GM12873 (cell line): ENCODE measurements at regions not wholly inside any gene's neighbourhood (a gene's known extent, or its start where the extent isn't known, plus 50 kb on each side); places are given as distances from the start of the nearest gene placed in this dataset.

Source experiments
- TF ChIP-seq, protein P1 (sequence below): IDR thresholded peaks from 2 replicates; pipeline ENCODE4 v1.5.1; 2012; ENCODE audit warnings: low read depth, mild to moderate bottlenecking, moderate library complexity, low read length, control low read depth; ENCODE audit not compliant: insufficient read depth; ENCODE audit errors: missing control alignments

DNA sequence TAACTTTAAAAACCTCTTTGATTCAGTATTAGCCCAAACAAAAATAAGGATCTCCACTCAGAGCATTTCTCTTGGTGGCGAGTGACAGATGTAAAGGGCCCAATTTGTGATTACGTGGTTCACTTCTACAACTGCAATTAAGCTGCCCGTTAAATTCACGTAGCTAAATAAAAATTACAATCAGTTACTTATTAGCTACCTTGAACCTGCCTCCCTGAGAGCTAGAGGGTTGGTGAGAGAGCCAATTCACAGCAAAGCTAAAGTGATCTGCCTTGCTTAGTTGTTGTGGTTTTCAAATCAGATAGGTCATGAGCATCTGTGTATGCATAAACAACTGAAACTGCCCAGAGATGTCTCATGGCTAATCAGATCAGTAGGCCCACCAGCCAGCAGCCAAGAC is 156.7 kb downstream of the RNF152 start:
- TF ChIP-seq, protein P1, sequence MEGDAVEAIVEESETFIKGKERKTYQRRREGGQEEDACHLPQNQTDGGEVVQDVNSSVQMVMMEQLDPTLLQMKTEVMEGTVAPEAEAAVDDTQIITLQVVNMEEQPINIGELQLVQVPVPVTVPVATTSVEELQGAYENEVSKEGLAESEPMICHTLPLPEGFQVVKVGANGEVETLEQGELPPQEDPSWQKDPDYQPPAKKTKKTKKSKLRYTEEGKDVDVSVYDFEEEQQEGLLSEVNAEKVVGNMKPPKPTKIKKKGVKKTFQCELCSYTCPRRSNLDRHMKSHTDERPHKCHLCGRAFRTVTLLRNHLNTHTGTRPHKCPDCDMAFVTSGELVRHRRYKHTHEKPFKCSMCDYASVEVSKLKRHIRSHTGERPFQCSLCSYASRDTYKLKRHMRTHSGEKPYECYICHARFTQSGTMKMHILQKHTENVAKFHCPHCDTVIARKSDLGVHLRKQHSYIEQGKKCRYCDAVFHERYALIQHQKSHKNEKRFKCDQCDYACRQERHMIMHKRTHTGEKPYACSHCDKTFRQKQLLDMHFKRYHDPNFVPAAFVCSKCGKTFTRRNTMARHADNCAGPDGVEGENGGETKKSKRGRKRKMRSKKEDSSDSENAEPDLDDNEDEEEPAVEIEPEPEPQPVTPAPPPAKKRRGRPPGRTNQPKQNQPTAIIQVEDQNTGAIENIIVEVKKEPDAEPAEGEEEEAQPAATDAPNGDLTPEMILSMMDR, result no peak

DNA sequence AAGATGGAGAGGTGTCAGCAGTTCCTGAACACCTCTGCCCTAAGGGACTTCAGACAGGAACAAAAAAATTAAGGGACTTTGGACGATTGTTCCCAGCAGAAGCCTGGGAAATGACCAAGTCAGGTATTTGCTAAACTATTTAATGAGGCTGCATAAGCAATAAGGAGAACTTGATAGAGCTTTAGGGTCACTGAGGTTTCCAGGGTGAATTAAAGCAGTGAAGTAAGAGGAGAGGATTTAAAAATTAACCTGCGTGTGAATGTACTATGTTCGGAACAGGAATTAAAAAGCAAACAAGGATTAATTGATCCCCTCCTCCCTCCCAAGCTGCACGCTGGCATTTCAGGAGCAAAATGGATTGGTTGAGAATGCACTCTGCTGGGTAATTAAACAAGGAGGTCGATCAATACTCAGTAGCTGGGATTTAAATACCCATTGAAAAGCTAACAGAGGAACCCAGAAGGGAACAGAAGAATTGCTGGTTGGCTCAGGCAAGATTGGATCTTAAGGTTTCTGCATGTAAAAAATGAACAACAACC is 157.2 kb downstream of the RNF152 start:
- TF ChIP-seq, protein P1, result no peak

DNA sequence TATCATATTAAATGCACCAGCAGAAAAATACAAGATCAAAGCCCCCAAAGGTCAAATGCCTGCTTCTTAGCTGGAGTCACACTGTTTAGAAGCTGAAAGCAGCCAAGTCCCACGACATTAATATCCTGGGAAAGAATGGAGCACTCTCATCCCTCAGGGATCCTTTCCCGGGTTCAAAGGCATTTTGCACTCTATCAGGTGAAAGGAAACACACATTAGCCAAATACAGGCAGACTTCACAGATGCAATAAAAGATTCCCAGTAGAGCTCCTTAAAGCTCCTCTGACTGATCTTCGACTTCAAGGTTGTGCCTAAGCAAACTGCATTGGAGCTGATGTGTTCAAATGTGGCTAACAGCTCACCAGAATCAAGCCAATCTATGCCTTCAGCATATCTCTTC is 158.4 kb downstream of the RNF152 start:
- TF ChIP-seq, protein P1, result no peak

DNA sequence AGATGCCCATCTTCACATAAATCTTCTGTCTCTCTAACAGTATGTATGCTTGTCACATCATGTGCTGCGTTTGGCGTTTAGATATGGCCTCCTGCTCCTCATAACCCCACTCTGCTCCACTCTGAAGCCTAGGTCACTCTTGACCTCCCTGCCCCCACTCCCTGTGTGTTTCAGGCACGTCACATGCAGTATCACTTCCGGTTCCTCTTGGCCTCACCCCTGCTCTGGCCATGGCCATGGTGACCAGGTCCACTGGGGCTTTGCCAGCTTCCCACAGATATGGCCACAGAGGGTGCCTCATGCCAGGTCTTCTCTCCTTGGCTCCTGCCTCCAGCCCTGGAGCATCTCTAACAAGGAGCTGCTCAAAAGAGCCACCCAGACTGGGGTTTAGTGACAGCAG is 160.0 kb downstream of the RNF152 start:
- TF ChIP-seq, protein P1, result no peak

DNA sequence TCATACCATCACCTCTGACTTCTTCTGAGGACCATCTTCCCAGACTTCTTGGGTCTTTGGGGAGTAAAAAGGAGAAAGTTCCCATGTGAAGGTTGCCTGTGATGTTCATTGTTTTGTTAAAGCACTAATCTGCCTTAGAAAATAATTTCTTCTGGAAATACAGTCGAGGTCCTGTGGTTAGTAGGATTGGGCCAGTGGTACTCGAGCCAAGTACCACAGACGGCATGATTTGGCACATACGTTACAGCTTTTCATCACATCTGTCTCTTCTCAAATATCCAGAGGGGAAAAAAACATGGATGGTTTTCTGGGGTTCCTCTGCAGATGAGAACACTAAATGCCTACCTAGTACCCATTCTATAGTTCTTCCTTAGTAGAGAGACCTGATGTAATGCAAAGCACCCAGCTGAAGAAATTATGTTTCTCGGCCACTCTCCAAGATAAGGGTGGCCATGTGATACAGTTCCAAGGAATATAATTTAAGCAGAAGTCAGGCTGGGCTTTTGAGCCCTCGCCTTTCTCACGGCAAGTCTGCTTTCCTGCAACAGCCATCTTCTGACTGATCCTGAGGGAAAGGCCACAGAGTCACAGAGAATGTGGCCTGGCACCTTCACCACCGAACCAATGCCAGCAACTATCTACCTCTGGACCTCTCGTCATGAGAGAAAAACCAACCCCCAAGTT is 161.0 kb downstream of the RNF152 start:
- TF ChIP-seq, protein P1, result no peak

DNA sequence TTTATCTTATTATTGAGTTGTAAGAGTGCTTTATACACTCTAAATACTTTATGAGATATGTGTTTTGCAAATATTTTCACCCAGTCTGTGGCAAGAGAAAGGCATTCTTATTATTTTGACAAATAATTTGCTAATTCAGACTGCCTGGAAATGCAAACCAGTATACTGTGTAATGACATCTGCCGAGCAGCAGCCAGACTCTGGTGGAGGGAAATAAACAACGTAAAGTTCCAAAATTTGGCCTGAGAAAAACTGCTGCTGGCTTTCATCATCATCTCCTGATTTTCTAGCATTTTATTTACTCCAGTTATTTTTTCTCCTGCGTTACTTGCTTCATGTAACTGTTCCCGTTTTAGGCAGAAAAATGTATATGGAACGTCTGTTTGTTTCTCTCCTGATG is 161.6 kb downstream of the RNF152 start:
- TF ChIP-seq, protein P1, result no peak

DNA sequence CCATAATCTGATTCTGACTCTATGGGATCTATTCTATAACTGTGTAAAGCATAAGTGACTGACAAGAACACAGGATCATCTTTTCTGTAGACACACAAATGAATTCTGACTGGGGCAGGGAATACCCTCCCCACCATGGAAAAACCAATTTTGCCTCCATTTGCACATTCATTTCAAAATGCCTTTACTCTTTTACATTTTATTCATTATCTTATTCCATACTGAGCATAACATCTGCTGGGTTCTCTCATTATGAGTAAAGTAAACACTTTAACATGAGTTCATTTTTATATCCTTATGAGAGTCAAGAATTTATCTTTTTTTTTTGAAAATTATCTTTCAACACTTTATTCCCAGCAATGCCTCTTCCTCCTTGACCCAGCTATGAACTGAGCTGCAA is 163.5 kb downstream of the RNF152 start:
- TF ChIP-seq, protein P1, result no peak
